Right forelimb (tissue), 1 donor: ENCODE measurements at regions not wholly inside any gene's neighbourhood (a gene's known extent, or its start where the extent isn't known, plus 50 kb on each side); places are given as distances from the start of the nearest gene placed in this dataset.
A peak's percentile ranks its signal among the peaks of the same experiment; 100 is the strongest.

Experiments used
- DNase-seq: peaks from one replicate; pipeline ENCODE4 v3.0.0-alpha.2; 2018

- no peak for DNase-seq
Observed at GRCh38 chr22:23408321-23408720, 171.8 kb downstream of the IGLL1 start.

GRCh38 chr22:23405366-23405851 is 174.7 kb downstream of the IGLL1 start:
- no peak for DNase-seq

GRCh38 chr22:23404689-23405365 is 175.3 kb downstream of the IGLL1 start:
- peak; percentile 82 for DNase-seq

GRCh38 chr22:23403720-23404688 is 176.1 kb downstream of the IGLL1 start:
- DNase-seq: peak; percentile 19

- DNase-seq: peak; percentile 18
Observed at GRCh38 chr22:23403152-23403719, 176.9 kb downstream of the IGLL1 start.

GRCh38 chr22:23402275-23403151 is 177.6 kb downstream of the IGLL1 start:
- DNase-seq: peak; percentile 63

- no peak for DNase-seq
Observed at GRCh38 chr22:23401910-23402274, 178.2 kb downstream of the IGLL1 start.

- peak; percentile 32 for DNase-seq
Observed at GRCh38 chr22:23401111-23401909, 178.8 kb downstream of the IGLL1 start.

- DNase-seq: peak; percentile 37
Observed at GRCh38 chr22:23400286-23400981, 179.7 kb downstream of the IGLL1 start.

- DNase-seq: peak; percentile 38
Observed at GRCh38 chr22:23399367-23400285, 180.5 kb downstream of the IGLL1 start.

- DNase-seq: peak; percentile 36
Observed at GRCh38 chr22:23398701-23399366, 181.3 kb downstream of the IGLL1 start.

- peak; percentile 26 for DNase-seq
Observed at GRCh38 chr22:23397613-23398567, 182.2 kb downstream of the IGLL1 start.

GRCh38 chr22:23397008-23397612 is 183.0 kb downstream of the IGLL1 start:
- DNase-seq: peak; percentile 19

GRCh38 chr22:23396362-23397007 is 183.6 kb downstream of the IGLL1 start:
- DNase-seq: no peak

- no peak for DNase-seq
Observed at GRCh38 chr22:23395530-23396361, 184.3 kb downstream of the IGLL1 start.
